HUES64 (cell line): ENCODE measurements at regions not wholly inside any gene's neighbourhood (a gene's known extent, or its start where the extent isn't known, plus 50 kb on each side); places are given as distances from the start of the nearest gene placed in this dataset.
"Not testable (repeated sequence)": the region's sequence is repeated elsewhere in the genome, so short reads cannot be mapped to it uniquely, and the experiment has no call there.

Source experiments
- H3K27ac ChIP-seq: 2 replicates; pipeline ENCODE4 v1.7.0; 2013; ENCODE audit warnings: low read depth, low read length, inconsistent platforms
- H3K27me3 ChIP-seq: 2 replicates; pipeline ENCODE4 v1.6.1; 2013; ENCODE audit warnings: mild to moderate bottlenecking, low read length; ENCODE audit not compliant: insufficient read depth
- H3K36me3 ChIP-seq: 2 replicates; pipeline ENCODE4 v1.6.1; 2013; ENCODE audit warnings: mild to moderate bottlenecking, low read length; ENCODE audit not compliant: insufficient read depth
- H3K4me1 ChIP-seq: 2 replicates; pipeline ENCODE4 v1.6.1; 2013; ENCODE audit warnings: mild to moderate bottlenecking, low read length, moderate library complexity; ENCODE audit not compliant: insufficient read depth
- H3K4me3 ChIP-seq: 2 replicates; pipeline ENCODE4 v1.5.1; 2013; ENCODE audit warnings: mild to moderate bottlenecking, low read length, moderate library complexity
- H3K9ac ChIP-seq: 2 replicates; pipeline ENCODE4 v1.6.1; 2013; ENCODE audit warnings: mild to moderate bottlenecking, low read depth, low read length
- H3K9me3 ChIP-seq: 2 replicates; pipeline ENCODE4 v1.6.1; 2013; ENCODE audit warnings: low read depth, low read length; ENCODE audit not compliant: insufficient read depth
- WGBS: fragments of 150-250, 120-280 bp; methylation state at CpG from one replicate; pipeline ENCODE4 v1.1.7; 2013; ENCODE audit warnings: missing lambda C conversion rate; 5-methylcytosine and 5-hydroxymethylcytosine counted together

GRCh38 chr2:34534341-34534740, 935.2 kb upstream of the FAM98A start:
- Histone ChIP-seq H3K9me3 (no peaks in the 10 kb centered on the region), H3K36me3 (no peaks in the 10 kb centered on the region), H3K9ac (no peak overlapping the region), H3K4me3 (no peak overlapping the region), H3K4me1 (no peaks in the 10 kb centered on the region), H3K27ac (no peak overlapping the region), H3K27me3 (no peaks in the 10 kb centered on the region)
- WGBS, result 93% methylated on average over 1 of the region's 1 CpG

- H3K36me3 ChIP-seq, result no peaks in the 10 kb centered on the region
- no peaks in the 10 kb centered on the region for H3K9me3 ChIP-seq
- H3K4me3 ChIP-seq, result no peak overlapping the region
- WGBS, result 98% methylated on average over 2 of the region's 3 CpGs
- H3K9ac ChIP-seq, result no peak overlapping the region
- H3K4me1 ChIP-seq, result no peaks in the 10 kb centered on the region
- H3K27me3 ChIP-seq, result no peaks in the 10 kb centered on the region
- H3K27ac ChIP-seq, result no peak overlapping the region
Measured at GRCh38 chr2:34533585-34534183, 934.6 kb upstream of the FAM98A start.

- WGBS, result 94% methylated on average over 1 of the region's 1 CpG
- H3K27me3 ChIP-seq, result no peaks in the 10 kb centered on the region
- H3K4me3 ChIP-seq, result no peak overlapping the region
- no peaks in the 10 kb centered on the region for H3K4me1 ChIP-seq
- H3K9me3 ChIP-seq, result no peaks in the 10 kb centered on the region
- no peak overlapping the region for H3K9ac ChIP-seq
- H3K36me3 ChIP-seq, result no peaks in the 10 kb centered on the region
- no peak overlapping the region for H3K27ac ChIP-seq
Measured at GRCh38 chr2:34529965-34530364, 930.9 kb upstream of the FAM98A start.

- Histone ChIP-seq H3K27me3 (no peaks in the 10 kb centered on the region), H3K4me3 (no peak overlapping the region), H3K27ac (no peak overlapping the region), H3K9me3 (peaks cover 16% of the 10 kb centered on the region), H3K9ac (no peak overlapping the region), H3K4me1 (no peaks in the 10 kb centered on the region), H3K36me3 (no peaks in the 10 kb centered on the region)
- WGBS, result 94% methylated on average over 3 of the region's 3 CpGs
Measured at GRCh38 chr2:34523958-34524514, 924.9 kb upstream of the FAM98A start.

- no peaks in the 10 kb centered on the region for H3K27me3 ChIP-seq
- H3K4me1 ChIP-seq, result no peaks in the 10 kb centered on the region
- H3K9ac ChIP-seq, result no peak overlapping the region
- H3K36me3 ChIP-seq, result no peaks in the 10 kb centered on the region
- no peak overlapping the region for H3K27ac ChIP-seq
- peaks cover 18% of the 10 kb centered on the region for H3K9me3 ChIP-seq
- 60% methylated on average over 1 of the region's 3 CpGs for whole genome bisulfite sequencing
- no peak overlapping the region for H3K4me3 ChIP-seq
Measured at GRCh38 chr2:34519659-34520058, 920.6 kb upstream of the FAM98A start.

DNA sequence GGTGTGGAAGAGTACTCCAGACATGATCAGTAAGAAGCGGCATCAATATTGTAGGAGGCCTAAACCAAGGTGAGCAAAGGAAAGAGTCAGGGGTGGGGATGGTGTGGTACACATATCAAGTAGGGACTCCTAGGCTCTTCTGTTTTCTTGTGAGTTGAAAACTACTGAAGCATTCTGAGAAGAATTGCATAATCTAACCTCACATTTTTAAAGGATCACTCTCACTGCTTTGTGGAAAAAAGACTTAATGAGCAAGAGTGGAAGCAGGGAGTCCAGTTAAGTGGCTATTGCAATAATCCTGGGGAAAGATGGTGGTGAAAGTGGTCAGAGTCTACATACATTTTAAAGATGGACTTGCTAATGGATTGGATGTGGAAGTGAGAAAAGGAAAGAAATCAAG, 899.5 kb upstream of the FAM98A start:
- Histone ChIP-seq H3K4me1 (no peaks in the 10 kb centered on the region), H3K4me3 (no peak overlapping the region), H3K36me3 (no peaks in the 10 kb centered on the region), H3K27ac (no peak overlapping the region), H3K9me3 (no peaks in the 10 kb centered on the region), H3K9ac (no peak overlapping the region), H3K27me3 (no peaks in the 10 kb centered on the region)
- 98% methylated on average over 1 of the region's 1 CpG for WGBS

DNA sequence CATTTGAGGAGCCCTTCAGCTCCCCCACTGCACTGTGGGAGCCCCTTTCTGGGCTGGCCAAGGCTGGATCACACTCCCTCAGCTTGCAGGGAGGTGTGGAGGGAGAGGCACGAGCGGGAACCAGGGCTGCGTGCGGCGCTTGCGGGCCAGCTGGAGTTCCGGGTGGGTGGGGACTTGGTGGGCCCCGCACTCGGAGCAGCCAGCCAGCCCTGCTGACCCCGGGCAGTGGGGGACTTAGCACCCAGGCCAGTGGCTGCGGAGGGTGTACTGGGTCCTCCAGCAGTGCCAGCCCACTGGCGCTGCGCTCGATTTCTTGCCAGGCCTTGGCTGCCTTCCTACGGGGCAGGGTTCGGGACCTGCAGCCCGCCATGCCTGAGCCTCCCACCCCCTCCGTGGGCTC, 895.1 kb upstream of the FAM98A start:
- not testable (repeated sequence) for H3K27me3 ChIP-seq, H3K4me1 ChIP-seq, H3K9ac ChIP-seq, H3K27ac ChIP-seq, H3K9me3 ChIP-seq, H3K4me3 ChIP-seq, H3K36me3 ChIP-seq
- 96% methylated on average over 18 of the region's 18 CpGs for WGBS

DNA sequence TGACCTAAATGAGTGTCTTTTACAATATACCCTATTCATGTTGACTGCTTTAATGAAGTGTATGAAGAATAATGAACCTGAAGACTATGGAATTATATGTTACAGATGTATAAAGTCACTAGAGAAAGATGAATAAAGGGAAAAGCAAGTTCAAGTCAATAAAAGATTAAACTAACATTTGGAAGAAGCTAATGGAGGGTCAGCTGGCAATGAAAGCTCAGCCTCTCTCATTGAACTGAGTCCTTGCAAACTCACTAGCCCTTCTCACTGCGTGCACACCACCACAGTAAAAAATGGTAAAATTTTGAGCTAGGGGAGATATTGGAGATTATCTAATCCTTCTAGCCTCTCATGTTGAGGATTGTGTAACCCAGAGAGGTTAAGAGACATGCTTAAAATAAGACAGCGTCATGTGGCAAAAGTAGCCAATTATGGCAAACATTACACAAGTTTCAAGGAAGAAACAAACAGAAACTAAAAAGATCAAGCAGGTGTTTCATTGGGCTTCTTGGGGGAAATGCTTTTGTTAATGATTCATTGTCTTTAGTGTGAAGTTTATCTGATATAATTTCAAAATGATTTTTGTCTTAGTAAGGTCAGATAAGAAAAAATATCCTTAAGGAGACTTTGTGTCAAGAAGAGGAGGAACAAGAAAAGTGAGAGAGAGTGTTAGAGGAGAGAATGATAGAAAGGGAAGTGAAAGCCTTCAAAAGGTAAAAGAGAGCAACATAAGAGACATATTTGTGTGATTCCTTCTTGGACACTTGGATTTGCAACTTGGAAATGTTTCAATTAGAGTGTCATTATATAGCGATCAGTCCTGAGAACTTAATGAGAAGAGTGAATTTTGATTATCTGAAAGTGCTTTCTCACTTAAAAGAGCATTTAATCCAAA, 893.7 kb upstream of the FAM98A start:
- 100% methylated on average over 3 of the region's 3 CpGs for WGBS
- no peak overlapping the region for H3K27ac ChIP-seq
- no peak overlapping the region for H3K4me3 ChIP-seq
- H3K9ac ChIP-seq, result no peak overlapping the region
- no peaks in the 10 kb centered on the region for H3K36me3 ChIP-seq
- H3K9me3 ChIP-seq, result no peaks in the 10 kb centered on the region
- H3K27me3 ChIP-seq, result no peaks in the 10 kb centered on the region
- H3K4me1 ChIP-seq, result no peaks in the 10 kb centered on the region

DNA sequence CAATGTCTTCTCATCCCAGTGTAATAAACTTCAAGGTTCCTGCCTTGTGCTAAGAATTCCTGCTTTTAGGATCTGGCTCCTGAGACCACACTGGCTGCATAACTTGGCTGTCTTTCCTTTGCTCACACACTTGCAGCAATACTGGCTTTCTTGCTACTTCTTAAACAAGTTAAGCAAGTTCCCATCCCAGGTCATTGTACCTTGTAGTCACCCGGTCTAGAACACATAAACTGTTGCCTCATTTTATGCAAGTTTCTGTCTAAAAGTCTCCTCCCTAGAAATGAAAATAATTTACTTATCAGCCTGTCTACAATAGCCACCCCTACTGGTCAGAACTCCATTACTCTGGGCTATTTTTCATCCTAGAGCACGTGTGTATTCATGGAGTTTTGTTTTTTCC, 887.9 kb upstream of the FAM98A start:
- Histone ChIP-seq H3K4me1 (no peaks in the 10 kb centered on the region), H3K27me3 (no peaks in the 10 kb centered on the region), H3K36me3 (no peaks in the 10 kb centered on the region), H3K4me3 (no peak overlapping the region), H3K9ac (no peak overlapping the region), H3K27ac (no peak overlapping the region), H3K9me3 (no peaks in the 10 kb centered on the region)
- WGBS, result 92% methylated on average over 1 of the region's 2 CpGs

- H3K36me3 ChIP-seq, result no peaks in the 10 kb centered on the region
- no peaks in the 10 kb centered on the region for H3K27me3 ChIP-seq
- WGBS, result 94% methylated on average over 2 of the region's 3 CpGs
- no peak overlapping the region for H3K4me3 ChIP-seq
- H3K9ac ChIP-seq, result no peak overlapping the region
- no peak overlapping the region for H3K27ac ChIP-seq
- H3K9me3 ChIP-seq, result no peaks in the 10 kb centered on the region
- no peaks in the 10 kb centered on the region for H3K4me1 ChIP-seq
Measured at GRCh38 chr2:34481542-34481941, 882.4 kb upstream of the FAM98A start.

- no peaks in the 10 kb centered on the region for H3K36me3 ChIP-seq
- H3K27ac ChIP-seq, result no peak overlapping the region
- H3K9me3 ChIP-seq, result no peaks in the 10 kb centered on the region
- WGBS, result 100% methylated on average over 2 of the region's 2 CpGs
- no peaks in the 10 kb centered on the region for H3K27me3 ChIP-seq
- H3K4me1 ChIP-seq, result no peaks in the 10 kb centered on the region
- H3K4me3 ChIP-seq, result no peak overlapping the region
- no peak overlapping the region for H3K9ac ChIP-seq
Measured at GRCh38 chr2:34480366-34480765, 881.3 kb upstream of the FAM98A start.
